ENCODE measurements at regions not wholly inside any gene's neighbourhood (a gene's known extent, or its start where the extent isn't known, plus 50 kb on each side); places are given as distances from the start of the nearest gene placed in this dataset.
A peak's percentile ranks its signal among the peaks of the same experiment; 100 is the strongest.

- no peak for DNase-seq
Measured at GRCh38 chr12:127362121-127362520, 904.8 kb upstream of the TMEM132C start.

GRCh38 chr12:127363392-127363791 lies 903.6 kb upstream of the TMEM132C start:
- DNase-seq: peak; percentile 17

- no peak for DNase-seq
Measured at GRCh38 chr12:127373559-127373958, 893.4 kb upstream of the TMEM132C start.

GRCh38 chr12:127374447-127374846 lies 892.5 kb upstream of the TMEM132C start:
- DNase-seq: no peak

GRCh38 chr12:127381043-127381668 lies 885.8 kb upstream of the TMEM132C start:
- DNase-seq: peak; percentile 25

DNA sequence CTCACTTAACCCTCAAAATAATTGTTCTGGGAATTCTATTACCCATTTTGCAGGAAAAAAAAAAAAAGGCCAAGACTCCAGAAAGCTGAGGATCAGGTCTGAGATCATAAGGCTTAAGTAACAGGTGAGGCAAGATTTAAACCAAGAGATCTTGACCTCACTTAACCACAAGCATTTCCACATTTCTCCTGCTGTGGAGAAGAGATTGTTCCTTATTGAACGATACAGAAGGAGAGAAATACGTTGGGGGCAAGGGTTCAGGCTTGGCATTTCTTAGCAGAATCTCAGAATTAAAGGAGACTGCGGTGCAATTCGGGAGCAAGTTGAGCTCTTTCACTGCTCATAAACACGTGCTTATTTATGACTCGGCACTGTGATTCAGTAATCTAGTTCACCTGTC lies 885.3 kb upstream of the TMEM132C start:
- DNase-seq: no peak

DNA sequence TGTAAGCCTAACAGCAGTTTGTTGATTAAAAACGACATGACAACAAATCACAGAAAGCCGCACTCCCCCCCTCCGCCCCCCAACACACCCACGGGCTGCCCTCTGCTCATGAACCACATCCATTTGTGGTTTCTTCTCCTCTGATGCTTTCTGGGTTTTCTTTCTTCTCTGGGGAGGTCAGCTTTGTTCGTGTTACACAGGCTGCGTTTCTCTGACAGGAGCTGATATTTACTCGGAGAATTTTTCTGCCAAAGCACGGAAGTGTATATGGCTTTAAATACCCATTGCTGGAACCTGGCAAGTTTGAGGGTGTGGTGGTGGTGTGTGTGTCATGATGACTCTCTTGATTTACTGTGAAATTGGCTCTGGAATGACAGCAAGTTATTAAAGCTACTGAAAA lies 883.7 kb upstream of the TMEM132C start:
- DNase-seq: no peak

DNA sequence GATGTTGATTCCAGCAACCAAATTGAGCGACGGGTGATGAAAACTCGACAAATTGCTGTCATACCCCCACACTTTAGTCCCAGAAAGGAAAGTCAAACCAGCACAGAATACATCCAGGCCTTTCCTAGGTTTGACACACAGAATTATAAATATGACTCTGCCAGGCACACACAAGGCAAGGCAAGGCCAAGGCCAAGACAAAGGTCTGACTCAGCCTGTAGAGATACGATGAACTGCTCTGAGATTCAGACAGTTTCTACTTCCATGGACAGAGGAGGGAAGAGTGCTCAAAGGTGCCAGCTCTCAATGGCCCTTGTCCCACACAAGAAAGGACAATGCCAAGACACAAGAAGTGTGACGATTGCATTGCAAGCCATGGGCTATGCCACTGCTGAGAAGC lies 880.2 kb upstream of the TMEM132C start:
- no peak for DNase-seq

GRCh38 chr12:127388985-127389384 lies 878.0 kb upstream of the TMEM132C start:
- no peak for DNase-seq

DNA sequence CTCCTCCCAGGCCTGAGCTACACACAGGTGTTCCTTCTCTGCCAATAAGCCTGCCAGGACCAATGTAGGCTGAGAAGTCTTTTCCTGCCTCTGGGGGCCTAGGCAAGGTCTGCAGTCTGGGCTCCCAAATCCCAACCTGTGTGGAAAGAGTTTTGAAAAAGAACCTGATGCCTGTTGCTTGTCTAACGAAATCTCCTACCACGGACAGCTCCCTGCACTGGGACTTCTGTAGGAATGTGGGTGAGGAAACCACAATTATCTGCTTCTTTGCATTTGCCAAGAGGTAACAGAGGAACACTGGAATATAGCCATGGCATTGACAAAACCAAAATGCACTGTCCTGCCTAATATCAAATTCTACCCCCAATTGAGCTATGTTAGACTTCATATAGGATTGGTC lies 877.0 kb upstream of the TMEM132C start:
- DNase-seq: no peak

DNA sequence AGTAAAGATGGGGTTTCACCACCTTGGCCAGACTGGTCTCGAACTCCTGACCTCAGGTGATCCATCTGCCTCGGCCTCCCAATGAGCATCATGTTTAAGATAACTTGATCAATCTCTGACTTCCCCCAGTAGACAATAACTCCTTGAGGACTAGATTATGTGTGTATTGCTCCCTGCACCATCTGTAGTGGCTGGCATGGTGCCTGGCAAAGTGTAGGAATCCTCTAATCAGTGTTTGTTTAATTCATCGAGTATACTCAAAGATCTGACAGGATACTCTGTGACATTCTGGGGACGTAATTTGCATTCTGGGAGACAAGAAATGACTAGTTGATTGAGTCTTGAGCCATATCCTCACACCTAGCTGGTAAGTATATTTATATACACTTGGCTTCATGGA lies 873.5 kb upstream of the TMEM132C start:
- no peak for DNase-seq

DNA sequence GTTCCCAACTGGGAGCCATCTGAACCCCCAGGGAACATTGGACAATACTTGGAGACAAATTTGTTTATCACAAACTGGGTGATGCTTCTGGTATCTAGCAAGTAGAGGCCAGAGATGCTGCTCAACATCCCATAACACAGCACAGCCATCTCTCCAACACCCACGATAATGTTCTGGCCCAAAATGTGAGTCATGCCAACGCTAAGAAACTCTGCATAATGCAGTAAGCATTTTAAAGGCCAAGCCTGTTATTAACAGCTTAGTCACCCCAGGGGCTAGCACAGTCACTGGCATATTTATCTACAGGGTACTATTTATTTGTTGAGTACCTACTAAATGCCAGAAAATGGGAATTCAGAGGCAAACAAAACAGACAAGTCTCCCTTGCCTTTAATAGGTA lies 873.1 kb upstream of the TMEM132C start:
- no peak for DNase-seq

GRCh38 chr12:127396734-127397133 lies 870.2 kb upstream of the TMEM132C start:
- no peak for DNase-seq

GRCh38 chr12:127398016-127398710 lies 868.8 kb upstream of the TMEM132C start:
- DNase-seq: no peak

DNA sequence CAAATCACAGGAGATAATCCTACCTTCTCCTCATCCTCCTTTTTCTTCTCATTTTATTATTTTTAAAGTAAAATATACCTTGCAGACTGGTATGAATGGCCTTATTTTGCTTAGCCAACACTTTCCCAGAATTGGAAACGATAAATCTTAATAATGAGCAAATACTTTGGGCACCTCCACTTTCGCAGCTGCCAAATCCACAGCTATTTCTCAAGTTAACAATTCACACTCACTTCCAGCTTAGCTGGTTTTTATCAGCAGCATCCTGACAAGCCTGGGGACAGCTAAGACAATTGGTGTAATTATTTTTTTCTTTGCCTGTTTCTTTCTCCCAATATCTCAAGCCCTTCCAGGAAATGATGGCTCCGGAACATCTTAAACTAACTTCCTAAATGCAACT lies 867.5 kb upstream of the TMEM132C start:
- no peak for DNase-seq

GRCh38 chr12:127400221-127400620 lies 866.7 kb upstream of the TMEM132C start:
- DNase-seq: no peak

GRCh38 chr12:127401005-127401404 lies 866.0 kb upstream of the TMEM132C start:
- DNase-seq: no peak

DNA sequence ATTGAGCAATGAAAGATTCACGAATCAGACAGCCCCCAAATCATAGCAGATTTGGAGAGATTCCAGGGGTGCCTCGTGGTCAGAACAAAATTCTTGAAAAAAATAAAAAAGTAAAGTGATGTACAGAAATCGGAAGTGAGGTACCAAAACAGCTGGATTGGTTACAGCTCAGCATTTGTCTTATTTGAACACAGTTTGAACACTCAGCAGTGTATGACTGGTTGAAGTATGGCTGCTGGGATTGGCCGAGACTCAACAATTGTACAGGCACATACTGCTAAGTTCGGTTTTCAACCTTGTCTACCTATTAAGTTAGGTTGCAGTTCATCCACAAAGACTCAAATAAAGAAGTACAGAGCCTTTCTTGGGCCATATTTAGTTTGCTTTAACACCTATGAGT lies 865.4 kb upstream of the TMEM132C start:
- no peak for DNase-seq

- no peak for DNase-seq
Measured at GRCh38 chr12:127411166-127411915, 855.6 kb upstream of the TMEM132C start.

- no peak for DNase-seq
Measured at GRCh38 chr12:127411981-127412380, 855.0 kb upstream of the TMEM132C start.

DNA sequence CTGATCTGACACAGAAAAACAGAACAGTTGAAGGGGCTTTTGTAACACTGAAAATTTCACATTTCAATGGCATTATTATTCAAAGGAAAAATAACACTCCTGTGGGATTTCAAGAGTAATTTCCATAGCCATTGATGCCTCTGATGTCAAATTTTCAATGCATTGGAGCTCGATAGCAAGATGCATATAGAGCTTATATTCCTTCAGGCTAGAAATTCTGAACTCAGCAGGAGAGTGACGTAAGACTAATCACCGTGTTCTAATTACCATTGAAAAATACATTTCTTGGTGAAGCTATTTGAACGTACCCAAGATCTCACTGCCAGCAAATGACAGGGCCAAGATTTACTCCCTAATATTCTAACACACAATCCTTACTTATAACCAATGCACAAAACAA lies 854.1 kb upstream of the TMEM132C start:
- no peak for DNase-seq

DNA sequence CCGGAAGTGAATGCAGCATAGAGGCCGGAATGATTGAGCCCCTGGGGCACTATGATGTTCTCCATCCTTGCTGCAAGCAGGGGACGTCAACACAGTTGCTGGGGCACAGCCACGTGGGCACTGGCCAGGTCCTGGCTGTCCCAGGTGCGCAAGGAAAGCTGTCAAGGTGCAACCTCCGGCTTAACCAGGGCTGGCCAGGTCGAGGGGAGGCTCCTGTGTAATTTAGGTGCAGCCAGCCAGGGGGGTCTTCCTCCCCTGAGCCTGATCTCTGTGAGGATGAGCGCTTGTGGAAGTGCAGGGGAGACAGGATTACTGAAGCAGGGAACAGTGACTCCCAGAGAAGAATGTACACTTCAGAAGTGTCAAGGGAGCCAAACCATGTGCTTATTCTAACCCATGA lies 852.8 kb upstream of the TMEM132C start:
- no peak for DNase-seq

- no peak for DNase-seq
Measured at GRCh38 chr12:127414636-127415035, 852.3 kb upstream of the TMEM132C start.

GRCh38 chr12:127416796-127417195 lies 850.2 kb upstream of the TMEM132C start:
- DNase-seq: no peak
